ENCODE measurements at regions not wholly inside any gene's neighbourhood (a gene's known extent, or its start where the extent isn't known, plus 50 kb on each side); places are given as distances from the start of the nearest gene placed in this dataset.
"Not testable (repeated sequence)": the region's sequence is repeated elsewhere in the genome, so short reads cannot be mapped to it uniquely, and the experiment has no call there.

- H3K4me3 ChIP-seq, result no peak overlapping the region
- H3K27me3 ChIP-seq, result no peaks in the 10 kb centered on the region
- H3K9me3 ChIP-seq (replicated peaks), result no peaks in the 10 kb centered on the region
- H3K4me1 ChIP-seq, result no peaks in the 10 kb centered on the region
- H3K27ac ChIP-seq, result no peak overlapping the region
- DNase-seq, result no peak
- no peaks in the 10 kb centered on the region for H3K36me3 ChIP-seq
Observed at GRCh38 chr4:170214101-170214500, 124.3 kb upstream of the AADAT start.

GRCh38 chr4:170202721-170203120 is 113.0 kb upstream of the AADAT start:
- Histone ChIP-seq H3K27me3 (no peaks in the 10 kb centered on the region), H3K4me1 (no peaks in the 10 kb centered on the region), H3K9me3 (replicated peaks) (no peaks in the 10 kb centered on the region), H3K27ac (no peak overlapping the region), H3K36me3 (no peaks in the 10 kb centered on the region), H3K4me3 (no peak overlapping the region)
- no peak for DNase-seq

- no peaks in the 10 kb centered on the region for H3K9me3 ChIP-seq (replicated peaks)
- no peaks in the 10 kb centered on the region for H3K4me1 ChIP-seq
- no peaks in the 10 kb centered on the region for H3K27me3 ChIP-seq
- H3K27ac ChIP-seq, result no peak overlapping the region
- no peaks in the 10 kb centered on the region for H3K36me3 ChIP-seq
- no peak overlapping the region for H3K4me3 ChIP-seq
- peak in 1 of 2 experiments; percentile 3 for DNase-seq
Observed at GRCh38 chr4:170198747-170199146, 109.0 kb upstream of the AADAT start.

GRCh38 chr4:170194794-170195193 is 105.0 kb upstream of the AADAT start:
- not testable (repeated sequence) for H3K4me1 ChIP-seq; H3K4me3 ChIP-seq; H3K36me3 ChIP-seq; H3K27ac ChIP-seq; DNase-seq; H3K27me3 ChIP-seq; H3K9me3 ChIP-seq (replicated peaks)

- no peak for DNase-seq
- no peaks in the 10 kb centered on the region for H3K27me3 ChIP-seq
- H3K36me3 ChIP-seq, result no peaks in the 10 kb centered on the region
- no peaks in the 10 kb centered on the region for H3K4me1 ChIP-seq
- no peak overlapping the region for H3K4me3 ChIP-seq
- H3K9me3 ChIP-seq (replicated peaks), result no peaks in the 10 kb centered on the region
- H3K27ac ChIP-seq, result no peak overlapping the region
Observed at GRCh38 chr4:170193496-170193895, 103.7 kb upstream of the AADAT start.

- no peak overlapping the region for H3K4me3 ChIP-seq
- no peak overlapping the region for H3K27ac ChIP-seq
- no peaks in the 10 kb centered on the region for H3K9me3 ChIP-seq (replicated peaks)
- H3K36me3 ChIP-seq, result no peaks in the 10 kb centered on the region
- no peaks in the 10 kb centered on the region for H3K27me3 ChIP-seq
- no peaks in the 10 kb centered on the region for H3K4me1 ChIP-seq
- DNase-seq, result no peak
Observed at GRCh38 chr4:170190265-170190664, 100.5 kb upstream of the AADAT start.

GRCh38 chr4:170170861-170171260 is 81.1 kb upstream of the AADAT start:
- H3K9me3 ChIP-seq (replicated peaks), result no peaks in the 10 kb centered on the region
- H3K36me3 ChIP-seq, result no peaks in the 10 kb centered on the region
- H3K27ac ChIP-seq, result no peak overlapping the region
- H3K4me1 ChIP-seq, result no peaks in the 10 kb centered on the region
- no peaks in the 10 kb centered on the region for H3K27me3 ChIP-seq
- no peak for DNase-seq
- H3K4me3 ChIP-seq, result no peak overlapping the region

- H3K27ac ChIP-seq, result no peak overlapping the region
- H3K27me3 ChIP-seq, result no peaks in the 10 kb centered on the region
- H3K36me3 ChIP-seq, result no peaks in the 10 kb centered on the region
- H3K9me3 ChIP-seq (replicated peaks), result no peaks in the 10 kb centered on the region
- H3K4me3 ChIP-seq, result no peak overlapping the region
- no peaks in the 10 kb centered on the region for H3K4me1 ChIP-seq
- DNase-seq, result no peak
Observed at GRCh38 chr4:170169699-170170098, 79.9 kb upstream of the AADAT start.

- Histone ChIP-seq H3K4me3 (no peak overlapping the region), H3K27ac (no peak overlapping the region), H3K36me3 (no peaks in the 10 kb centered on the region), H3K9me3 (replicated peaks) (no peaks in the 10 kb centered on the region), H3K4me1 (no peaks in the 10 kb centered on the region), H3K27me3 (no peaks in the 10 kb centered on the region)
- DNase-seq, result no peak
Observed at GRCh38 chr4:170167678-170168077, 77.9 kb upstream of the AADAT start.

GRCh38 chr4:170166193-170166592 is 76.4 kb upstream of the AADAT start:
- not testable (repeated sequence) for DNase-seq; H3K9me3 ChIP-seq (replicated peaks)

GRCh38 chr4:170162416-170162815 is 72.7 kb upstream of the AADAT start:
- H3K27ac ChIP-seq, result no peak overlapping the region
- H3K36me3 ChIP-seq, result no peaks in the 10 kb centered on the region
- no peaks in the 10 kb centered on the region for H3K27me3 ChIP-seq
- no peaks in the 10 kb centered on the region for H3K4me1 ChIP-seq
- H3K4me3 ChIP-seq, result no peak overlapping the region
- H3K9me3 ChIP-seq (replicated peaks), result no peaks in the 10 kb centered on the region
- DNase-seq, result no peak

More at GRCh38 chr4:170166193-170166592, 76.4 kb upstream of the AADAT start:
- H3K4me1 ChIP-seq, H3K4me3 ChIP-seq, H3K36me3 ChIP-seq, H3K27ac ChIP-seq, H3K27me3 ChIP-seq: not testable (repeated sequence)

- DNase-seq, result no peak
- no peaks in the 10 kb centered on the region for H3K36me3 ChIP-seq
- H3K4me3 ChIP-seq, result no peak overlapping the region
- no peaks in the 10 kb centered on the region for H3K4me1 ChIP-seq
- H3K27me3 ChIP-seq, result no peaks in the 10 kb centered on the region
- H3K9me3 ChIP-seq (replicated peaks), result no peaks in the 10 kb centered on the region
- H3K27ac ChIP-seq, result no peak overlapping the region
Observed at GRCh38 chr4:170157670-170158069, 67.9 kb upstream of the AADAT start.

GRCh38 chr4:170145120-170145519 is 55.4 kb upstream of the AADAT start:
- DNase-seq, result peak in 1 of 2 experiments; percentile 2
- Histone ChIP-seq H3K9me3 (replicated peaks) (no peaks in the 10 kb centered on the region), H3K36me3 (no peaks in the 10 kb centered on the region), H3K27me3 (no peaks in the 10 kb centered on the region), H3K4me1 (0 out of 2 replicates have a peak, but pooled peaks cover under 1% of the 10 kb centered on the region), H3K4me3 (no peak overlapping the region), H3K27ac (no peak overlapping the region)

GRCh38 chr4:170139764-170140163 is 50.0 kb upstream of the AADAT start:
- no peaks in the 10 kb centered on the region for H3K27me3 ChIP-seq
- peaks cover 13% of the 10 kb centered on the region; the same call in 1 of the 2 replicates for H3K4me1 ChIP-seq
- H3K36me3 ChIP-seq, result no peaks in the 10 kb centered on the region
- no peaks in the 10 kb centered on the region for H3K9me3 ChIP-seq (replicated peaks)
- DNase-seq, result peak in 1 of 2 experiments; percentile 7
- H3K4me3 ChIP-seq, result no peak overlapping the region
- no peak overlapping the region for H3K27ac ChIP-seq

All from SJCRH30 (cell line).